WERI-Rb-1 (cell line): ENCODE measurements at regions not wholly inside any gene's neighbourhood (a gene's known extent, or its start where the extent isn't known, plus 50 kb on each side); places are given as distances from the start of the nearest gene placed in this dataset.

Source experiments
- DNase-seq: peaks from one replicate; pipeline ENCODE4 v3.0.0-alpha.2; 2020
- H3K27ac ChIP-seq: fragments of 250-450 bp; sonication (Bioruptor Pico); 2 replicates; pipeline ENCODE4 v1.5.1; 2020; ENCODE audit warnings: mild to moderate bottlenecking, moderate library complexity
- H3K27me3 ChIP-seq: fragments of 250-450 bp; sonication (Bioruptor Pico); 2 replicates; pipeline ENCODE4 v1.5.1; 2021; ENCODE audit warnings: mild to moderate bottlenecking, low read depth, moderate library complexity; ENCODE audit not compliant: insufficient read depth, severe bottlenecking
- H3K36me3 ChIP-seq: fragments of 250-450 bp; sonication (Bioruptor Pico); 2 replicates; pipeline ENCODE4 v1.5.1; 2020; ENCODE audit warnings: mild to moderate bottlenecking, moderate library complexity
- H3K4me3 ChIP-seq: 2 replicates; pipeline ENCODE4 v1.5.1; 2011; ENCODE audit warnings: low read depth, mild to moderate bottlenecking, control low read depth, low read length
- H3K9me3 ChIP-seq: fragments of 250-450 bp; sonication (Bioruptor Pico); 2 replicates; pipeline ENCODE4 v1.5.1; 2021; ENCODE audit warnings: mild to moderate bottlenecking, moderate library complexity; ENCODE audit not compliant: severe bottlenecking
- TF ChIP-seq, protein P1 (sequence below): IDR thresholded peaks from 2 replicates; pipeline ENCODE4 v1.5.1; 2011; ENCODE audit warnings: low read depth, mild to moderate bottlenecking, control low read depth, inconsistent platforms, low read length

DNA sequence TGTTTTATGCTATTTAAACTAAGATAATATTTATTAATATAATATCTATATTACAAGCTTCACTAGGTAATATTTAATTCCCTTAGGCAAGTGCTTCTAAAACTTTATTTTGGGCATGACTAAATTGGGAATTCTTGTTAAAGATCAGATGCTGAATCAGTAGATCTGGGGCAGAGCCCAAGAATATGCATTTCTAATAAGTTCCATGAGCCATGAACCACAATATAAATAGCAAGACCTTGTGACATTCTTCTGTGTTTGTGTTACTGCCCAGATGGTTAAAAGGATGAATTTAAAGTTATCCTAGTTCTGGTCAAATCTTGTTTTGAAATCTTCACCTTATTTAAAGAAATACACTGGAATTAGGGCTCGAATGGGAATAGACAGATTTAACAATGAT lies 258.4 kb upstream of the CACNA2D1 start:
- Histone ChIP-seq H3K27me3 (no peaks in the 10 kb centered on the region), H3K9me3 (no peaks in the 10 kb centered on the region), H3K27ac (no peak overlapping the region), H3K36me3 (no peaks in the 10 kb centered on the region), H3K4me3 (no peak overlapping the region)
- no peak for DNase-seq
- TF ChIP-seq, protein P1, sequence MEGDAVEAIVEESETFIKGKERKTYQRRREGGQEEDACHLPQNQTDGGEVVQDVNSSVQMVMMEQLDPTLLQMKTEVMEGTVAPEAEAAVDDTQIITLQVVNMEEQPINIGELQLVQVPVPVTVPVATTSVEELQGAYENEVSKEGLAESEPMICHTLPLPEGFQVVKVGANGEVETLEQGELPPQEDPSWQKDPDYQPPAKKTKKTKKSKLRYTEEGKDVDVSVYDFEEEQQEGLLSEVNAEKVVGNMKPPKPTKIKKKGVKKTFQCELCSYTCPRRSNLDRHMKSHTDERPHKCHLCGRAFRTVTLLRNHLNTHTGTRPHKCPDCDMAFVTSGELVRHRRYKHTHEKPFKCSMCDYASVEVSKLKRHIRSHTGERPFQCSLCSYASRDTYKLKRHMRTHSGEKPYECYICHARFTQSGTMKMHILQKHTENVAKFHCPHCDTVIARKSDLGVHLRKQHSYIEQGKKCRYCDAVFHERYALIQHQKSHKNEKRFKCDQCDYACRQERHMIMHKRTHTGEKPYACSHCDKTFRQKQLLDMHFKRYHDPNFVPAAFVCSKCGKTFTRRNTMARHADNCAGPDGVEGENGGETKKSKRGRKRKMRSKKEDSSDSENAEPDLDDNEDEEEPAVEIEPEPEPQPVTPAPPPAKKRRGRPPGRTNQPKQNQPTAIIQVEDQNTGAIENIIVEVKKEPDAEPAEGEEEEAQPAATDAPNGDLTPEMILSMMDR = no peak

DNA sequence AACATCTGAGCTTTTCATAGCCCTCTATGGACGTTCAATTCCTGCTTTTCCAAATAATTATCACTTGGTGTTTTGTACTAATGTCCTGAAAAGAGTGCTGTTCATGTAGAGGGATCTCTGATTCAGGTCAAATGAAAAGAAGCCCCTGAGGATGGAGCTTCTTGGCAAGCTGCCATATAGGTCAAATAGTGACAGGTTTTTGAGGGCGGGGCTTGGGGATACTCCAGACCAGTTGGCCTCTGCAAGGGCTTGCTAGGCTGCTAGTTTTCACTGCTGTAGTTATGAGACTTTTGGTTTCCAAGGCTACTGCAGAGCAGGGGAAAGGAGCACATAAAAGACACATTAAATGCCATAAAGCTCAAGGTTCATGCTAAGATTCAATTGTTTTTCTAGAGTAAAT lies 257.2 kb upstream of the CACNA2D1 start:
- no peaks in the 10 kb centered on the region for H3K36me3 ChIP-seq
- no peak for DNase-seq
- H3K27ac ChIP-seq = no peak overlapping the region
- TF ChIP-seq, protein P1 = no peak
- H3K4me3 ChIP-seq = no peak overlapping the region
- no peaks in the 10 kb centered on the region for H3K27me3 ChIP-seq
- no peaks in the 10 kb centered on the region for H3K9me3 ChIP-seq

DNA sequence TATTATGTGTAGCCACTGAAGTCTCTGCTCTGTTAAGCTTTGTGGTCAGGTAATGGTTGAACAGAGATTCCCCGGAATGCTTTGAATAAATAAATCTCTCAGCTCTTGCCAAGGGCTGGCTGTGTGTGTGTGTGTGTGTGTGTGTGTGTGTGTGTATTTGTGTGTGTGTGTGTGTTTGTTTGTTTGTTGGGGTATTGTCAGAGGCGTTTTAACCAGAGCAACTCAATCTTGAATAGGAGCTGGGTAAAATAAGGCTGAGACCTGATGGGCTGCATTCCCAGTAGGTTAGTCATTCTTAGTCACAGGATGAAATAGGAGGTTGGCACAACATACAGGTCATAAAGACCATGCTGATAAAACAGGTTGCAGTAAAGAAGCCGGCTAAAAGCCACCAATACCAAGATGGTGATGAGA lies 256.2 kb upstream of the CACNA2D1 start:
- H3K27me3 ChIP-seq = no peaks in the 10 kb centered on the region
- H3K27ac ChIP-seq = no peak overlapping the region
- no peak overlapping the region for H3K4me3 ChIP-seq
- H3K9me3 ChIP-seq = no peaks in the 10 kb centered on the region
- TF ChIP-seq, protein P1 = no peak
- no peak for DNase-seq
- H3K36me3 ChIP-seq = no peaks in the 10 kb centered on the region

DNA sequence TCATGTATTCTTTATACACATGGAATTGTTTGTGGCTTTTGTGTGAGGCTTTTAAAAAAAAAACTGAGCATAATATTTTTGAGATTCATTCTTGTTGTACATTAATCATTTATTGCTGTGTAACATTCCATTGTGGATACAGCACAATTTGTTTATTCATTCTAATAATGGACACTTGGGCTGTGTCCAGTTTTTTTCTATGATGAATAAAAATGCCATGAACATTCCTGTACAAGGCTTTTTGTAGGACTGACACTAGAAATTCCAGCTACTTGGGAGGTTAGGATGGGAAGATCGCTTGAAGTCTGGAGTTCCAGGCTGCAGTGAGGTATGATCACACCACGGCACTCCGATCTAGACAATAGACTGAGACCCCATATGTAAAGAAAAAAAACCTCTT lies 254.3 kb upstream of the CACNA2D1 start:
- no peaks in the 10 kb centered on the region for H3K36me3 ChIP-seq
- TF ChIP-seq, protein P1 = no peak
- no peak overlapping the region for H3K27ac ChIP-seq
- no peaks in the 10 kb centered on the region for H3K9me3 ChIP-seq
- H3K4me3 ChIP-seq = no peak overlapping the region
- no peaks in the 10 kb centered on the region for H3K27me3 ChIP-seq
- no peak for DNase-seq

DNA sequence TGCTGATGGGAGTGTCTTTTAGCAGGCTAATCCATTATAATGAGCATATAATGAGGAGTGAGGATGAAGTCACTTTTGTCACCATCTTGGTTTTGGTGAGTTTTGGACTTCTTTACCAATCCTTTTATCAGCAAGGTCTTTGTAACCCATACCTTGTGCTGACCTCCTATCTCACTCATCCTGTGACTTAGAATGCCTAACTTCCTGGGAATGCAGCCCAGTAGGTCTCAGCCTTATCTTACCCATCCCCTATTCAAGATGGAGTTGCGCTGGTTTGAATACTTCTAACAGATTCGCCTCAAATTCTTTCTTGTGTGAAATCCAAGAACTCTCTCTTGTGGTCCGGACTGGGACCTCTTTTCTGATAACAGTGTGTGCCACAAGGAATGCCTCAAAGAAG lies 253.1 kb upstream of the CACNA2D1 start:
- H3K9me3 ChIP-seq = no peaks in the 10 kb centered on the region
- DNase-seq = no peak
- H3K27me3 ChIP-seq = no peaks in the 10 kb centered on the region
- TF ChIP-seq, protein P1 = no peak
- no peaks in the 10 kb centered on the region for H3K36me3 ChIP-seq
- no peak overlapping the region for H3K4me3 ChIP-seq
- H3K27ac ChIP-seq = no peak overlapping the region

DNA sequence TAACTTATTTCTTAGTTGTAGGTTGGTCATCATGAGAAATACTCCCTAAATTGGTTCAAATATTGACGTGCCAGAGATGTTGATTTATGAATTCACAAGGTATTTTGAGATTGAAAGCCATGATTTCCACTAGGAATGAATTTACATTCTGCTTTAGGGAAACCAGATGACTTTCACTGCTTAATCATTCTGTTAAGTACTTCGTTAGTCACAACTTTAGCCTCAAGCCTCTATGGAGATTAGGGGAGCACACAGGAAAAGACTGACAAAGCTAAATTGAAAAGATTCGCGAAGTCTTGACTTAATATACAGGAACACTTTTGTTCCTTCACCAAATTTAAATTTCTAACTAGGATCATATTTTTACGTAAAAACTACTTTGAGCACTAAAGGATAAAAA lies 250.4 kb upstream of the CACNA2D1 start:
- no peak overlapping the region for H3K4me3 ChIP-seq
- no peaks in the 10 kb centered on the region for H3K9me3 ChIP-seq
- no peak overlapping the region for H3K27ac ChIP-seq
- no peaks in the 10 kb centered on the region for H3K27me3 ChIP-seq
- no peaks in the 10 kb centered on the region for H3K36me3 ChIP-seq
- DNase-seq = no peak
- TF ChIP-seq, protein P1 = no peak
